ENCODE measurements at regions not wholly inside any gene's neighbourhood (a gene's known extent, or its start where the extent isn't known, plus 50 kb on each side); places are given as distances from the start of the nearest gene placed in this dataset.

DNA sequence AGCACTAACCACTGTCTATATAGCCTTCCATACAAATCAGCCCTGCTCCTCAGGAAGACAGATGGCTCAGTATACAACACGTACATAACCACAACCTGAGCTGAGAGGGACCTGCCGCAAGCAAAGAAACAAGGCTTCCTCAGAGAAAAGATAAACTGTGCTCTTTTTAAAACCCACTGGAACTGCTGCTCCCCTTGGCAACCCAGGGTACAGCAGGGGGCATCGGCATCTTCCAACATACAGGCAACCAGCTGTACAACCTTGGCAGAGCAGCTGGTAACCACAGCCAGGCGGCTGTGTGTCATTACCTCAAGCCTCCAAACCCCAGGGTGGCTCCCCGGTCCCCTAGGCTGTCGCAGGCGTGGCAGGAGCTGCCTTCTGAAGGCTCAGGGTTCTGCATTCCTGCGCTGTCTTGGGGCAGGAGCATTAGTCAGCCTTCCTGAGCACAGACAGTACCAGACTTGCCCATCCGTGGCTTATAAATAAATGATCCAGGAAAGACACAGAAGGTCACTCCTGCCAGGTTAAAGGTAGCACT is 249.5 kb downstream of the ADGRG6 start:
- TF ChIP-seq CTCF (IDR thresholded peaks at IDR 0.05) (no peak), POLR2A (IDR thresholded peaks at IDR 0.05) (no peak)
